ENCODE measurements at regions not wholly inside any gene's neighbourhood (a gene's known extent, or its start where the extent isn't known, plus 50 kb on each side); places are given as distances from the start of the nearest gene placed in this dataset.
A peak's percentile ranks its signal among the peaks of the same experiment; 100 is the strongest.

DNA sequence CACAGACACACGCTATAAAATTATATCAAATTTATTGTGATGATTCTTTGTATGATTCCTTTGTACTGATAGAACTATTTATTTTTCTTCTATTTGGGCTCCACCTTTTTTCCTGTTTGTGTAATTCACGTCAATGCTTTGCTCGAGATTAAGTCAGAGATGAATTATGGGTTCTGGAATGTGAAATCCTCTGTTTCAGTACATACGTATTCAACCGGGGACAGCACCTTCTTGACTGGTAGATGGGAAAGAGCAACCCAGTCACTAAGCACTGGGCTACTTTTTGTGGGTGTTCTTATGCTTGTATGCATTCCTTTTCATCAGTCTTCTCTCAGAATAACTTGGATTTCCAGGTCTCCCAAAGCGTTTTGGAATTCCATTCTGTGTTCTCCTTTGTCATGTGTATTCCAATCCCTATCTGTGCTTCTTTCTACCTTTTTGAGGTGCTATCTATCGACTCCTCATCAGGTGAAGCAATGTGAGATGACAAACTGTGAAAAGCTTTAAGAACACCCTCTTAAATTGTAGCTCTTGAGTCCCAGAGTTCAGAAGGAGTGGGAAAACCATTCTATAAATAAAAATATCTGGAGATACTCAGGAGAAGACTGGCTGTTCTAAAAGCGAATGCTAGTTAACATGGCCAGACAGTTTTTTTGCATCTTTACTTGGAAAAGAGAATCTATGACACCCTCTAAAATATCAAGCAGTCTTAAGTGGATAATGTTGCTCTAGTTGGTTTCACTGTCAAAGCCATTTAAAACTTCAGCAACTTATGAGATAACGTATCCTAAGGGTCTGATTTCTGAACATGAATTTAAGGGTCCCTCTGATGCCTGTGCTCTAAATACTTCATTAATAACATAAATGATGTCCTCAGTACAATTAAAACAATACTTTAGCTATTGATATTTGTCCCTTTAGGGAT is 197.7 kb upstream of the PREP start:
- CTCF ChIA-PET, result interaction anchor here (0.9 kb wide), 1 partner anchor 80 kb away, joined by 4 read pairs; no protein-coding TSS in a partner anchor
- TF ChIP-seq CHD4 (IDR thresholded peaks at IDR 0.05; ENCODE audit: borderline replicate concordance) (no peak), MAFK (IDR thresholded peaks at IDR 0.05; ENCODE audit: partially characterized antibody) (no peak), RAD21 (conservative IDR thresholded peaks at IDR 0.05 in 1 of 2, IDR thresholded peaks at IDR 0.05 in 1 of 2) (peak in 1 of 2 experiments; percentile 10; a peak in 1 of 5 replicates), KDM5A (IDR thresholded peaks at IDR 0.05) (no peak), GATA3 (IDR thresholded peaks at IDR 0.05; ENCODE audit: borderline replicate concordance) (peak; percentile 86), TFCP2L1 (CRISPR knock-in tag; IDR thresholded peaks at IDR 0.05) (no peak), SREBF2 (IDR thresholded peaks at IDR 0.05) (no peak), HOXB5 (CRISPR knock-in tag; IDR thresholded peaks at IDR 0.05) (peak; percentile 58), JUNB (IDR thresholded peaks at IDR 0.05) (peak; percentile 55; the same call in 1 of the 2 replicates), CEBPB (IDR thresholded peaks at IDR 0.05) (peak; percentile 43 to 75; a peak in 3 of 4 replicates), FOSL2 (IDR thresholded peaks at IDR 0.05) (no peak), FOSL2 (CRISPR knock-in tag; IDR thresholded peaks at IDR 0.05) (peak; percentile 73), MAZ (IDR thresholded peaks at IDR 0.05; ENCODE audit: borderline replicate concordance, low read depth, low read length) (no peak), POLR2AphosphoS2 (conservative IDR thresholded peaks at IDR 0.05; ENCODE audit: low read length) (no peak), BHLHE40 (IDR thresholded peaks at IDR 0.05; ENCODE audit: low read depth, low read length) (no peak), ZC3H11A (IDR thresholded peaks at IDR 0.05) (no peak), EP300 (IDR thresholded peaks at IDR 0.05) (peak; percentile 81 to 84; a peak in 4 of 5 replicates), CBX2 (IDR thresholded peaks at IDR 0.05; ENCODE audit: borderline replicate concordance, low read depth) (no peak), JUN (IDR thresholded peaks at IDR 0.05) (peak in 1 of 2 experiments; percentile 45; a peak in 1 of 5 replicates), FOXS1 (CRISPR knock-in tag; IDR thresholded peaks at IDR 0.05) (peak; percentile 9; the same call in 1 of the 2 replicates), BCL3 (IDR thresholded peaks at IDR 0.05) (peak; percentile 58; the same call in 1 of the 3 replicates), HOXB13 (CRISPR knock-in tag; IDR thresholded peaks at IDR 0.05; ENCODE audit: low read depth) (peak; percentile 22; the same call in 1 of the 2 replicates), HEYL (CRISPR knock-in tag; IDR thresholded peaks at IDR 0.05) (peak; percentile 62; the same call in 1 of the 2 replicates), HOXA7 (CRISPR knock-in tag; IDR thresholded peaks at IDR 0.05) (peak; percentile 5; the same call in 1 of the 2 replicates), FOSB (CRISPR knock-in tag; IDR thresholded peaks at IDR 0.05) (peak; percentile 70), CTCF (IDR thresholded peaks at IDR 0.05) (no peak), SMC3 (IDR thresholded peaks at IDR 0.05) (no peak), HDAC2 (IDR thresholded peaks at IDR 0.05) (no peak)
- TF ChIP-seq, protein P1, sequence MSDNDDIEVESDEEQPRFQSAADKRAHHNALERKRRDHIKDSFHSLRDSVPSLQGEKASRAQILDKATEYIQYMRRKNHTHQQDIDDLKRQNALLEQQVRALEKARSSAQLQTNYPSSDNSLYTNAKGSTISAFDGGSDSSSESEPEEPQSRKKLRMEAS (IDR thresholded peaks at IDR 0.05), result peak; percentile 25; the same call in 1 of the 2 replicates
- TF ChIP-seq, protein P2, sequence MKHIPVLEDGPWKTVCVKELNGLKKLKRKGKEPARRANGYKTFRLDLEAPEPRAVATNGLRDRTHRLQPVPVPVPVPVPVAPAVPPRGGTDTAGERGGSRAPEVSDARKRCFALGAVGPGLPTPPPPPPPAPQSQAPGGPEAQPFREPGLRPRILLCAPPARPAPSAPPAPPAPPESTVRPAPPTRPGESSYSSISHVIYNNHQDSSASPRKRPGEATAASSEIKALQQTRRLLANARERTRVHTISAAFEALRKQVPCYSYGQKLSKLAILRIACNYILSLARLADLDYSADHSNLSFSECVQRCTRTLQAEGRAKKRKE (CRISPR knock-in tag; IDR thresholded peaks at IDR 0.05; ENCODE audit: low read depth), result peak; percentile 45; the same call in 1 of the 2 replicates
- TF ChIP-seq, protein P3, sequence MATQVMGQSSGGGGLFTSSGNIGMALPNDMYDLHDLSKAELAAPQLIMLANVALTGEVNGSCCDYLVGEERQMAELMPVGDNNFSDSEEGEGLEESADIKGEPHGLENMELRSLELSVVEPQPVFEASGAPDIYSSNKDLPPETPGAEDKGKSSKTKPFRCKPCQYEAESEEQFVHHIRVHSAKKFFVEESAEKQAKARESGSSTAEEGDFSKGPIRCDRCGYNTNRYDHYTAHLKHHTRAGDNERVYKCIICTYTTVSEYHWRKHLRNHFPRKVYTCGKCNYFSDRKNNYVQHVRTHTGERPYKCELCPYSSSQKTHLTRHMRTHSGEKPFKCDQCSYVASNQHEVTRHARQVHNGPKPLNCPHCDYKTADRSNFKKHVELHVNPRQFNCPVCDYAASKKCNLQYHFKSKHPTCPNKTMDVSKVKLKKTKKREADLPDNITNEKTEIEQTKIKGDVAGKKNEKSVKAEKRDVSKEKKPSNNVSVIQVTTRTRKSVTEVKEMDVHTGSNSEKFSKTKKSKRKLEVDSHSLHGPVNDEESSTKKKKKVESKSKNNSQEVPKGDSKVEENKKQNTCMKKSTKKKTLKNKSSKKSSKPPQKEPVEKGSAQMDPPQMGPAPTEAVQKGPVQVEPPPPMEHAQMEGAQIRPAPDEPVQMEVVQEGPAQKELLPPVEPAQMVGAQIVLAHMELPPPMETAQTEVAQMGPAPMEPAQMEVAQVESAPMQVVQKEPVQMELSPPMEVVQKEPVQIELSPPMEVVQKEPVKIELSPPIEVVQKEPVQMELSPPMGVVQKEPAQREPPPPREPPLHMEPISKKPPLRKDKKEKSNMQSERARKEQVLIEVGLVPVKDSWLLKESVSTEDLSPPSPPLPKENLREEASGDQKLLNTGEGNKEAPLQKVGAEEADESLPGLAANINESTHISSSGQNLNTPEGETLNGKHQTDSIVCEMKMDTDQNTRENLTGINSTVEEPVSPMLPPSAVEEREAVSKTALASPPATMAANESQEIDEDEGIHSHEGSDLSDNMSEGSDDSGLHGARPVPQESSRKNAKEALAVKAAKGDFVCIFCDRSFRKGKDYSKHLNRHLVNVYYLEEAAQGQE (IDR thresholded peaks at IDR 0.05), result no peak
- H3K4me3 ChIP-seq, result no peak overlapping the region
- peaks cover 80% of the 10 kb centered on the region for H3K4me1 ChIP-seq
- peak; percentile 46 for FAIRE-seq
- 23% methylated on average over 9 of the region's 9 CpGs for WGBS (ENCODE audit: missing lambda C conversion rate)
- peak; percentile 79 to 80 for ATAC-seq
- H3K9me3 ChIP-seq, result peaks cover 9% of the 10 kb centered on the region; the same call in 2 of the 3 replicates
- peak overlapping the region; percentile 64 for H3K4me2 ChIP-seq
- POLR2A ChIA-PET, result interaction anchor here (1.9 kb wide), 1 partner anchor 80 kb away, joined by 5 read pairs; no protein-coding TSS in a partner anchor
- H3K27ac ChIP-seq, result peak overlapping the region; percentile 98 to 99
- peak; percentile 51 to 95 for DNase-seq (ENCODE audit: low read depth in 1 of 2, low spot score in 1 of 2)
